ENCODE measurements at regions not wholly inside any gene's neighbourhood (a gene's known extent, or its start where the extent isn't known, plus 50 kb on each side); places are given as distances from the start of the nearest gene placed in this dataset.

DNA sequence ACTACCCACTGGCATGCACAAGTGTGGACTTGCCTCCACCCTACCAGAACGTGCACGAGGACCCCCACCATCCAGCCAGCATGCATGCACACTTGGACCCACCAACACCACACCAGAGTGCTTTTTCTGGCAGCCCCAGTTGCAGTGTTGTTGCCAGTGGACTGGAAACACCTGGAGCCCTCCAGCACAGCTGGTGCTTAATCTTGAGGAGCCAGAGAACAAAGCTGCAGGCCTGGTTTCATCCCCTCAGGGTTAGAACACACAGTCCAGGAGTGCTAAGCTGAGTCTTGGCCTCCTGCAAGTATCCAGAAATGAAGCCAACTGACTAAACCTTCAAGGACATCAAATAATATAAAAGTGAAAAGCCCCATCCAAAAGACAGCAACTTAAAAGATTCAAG lies 888.0 kb downstream of the NTRK3 start:
- TF ChIP-seq CTCF (conservative IDR thresholded peaks at IDR 0.05 in 1 of 2, IDR thresholded peaks at IDR 0.05 in 1 of 2; ENCODE audit: extremely low read depth in 1 of 2, insufficient read depth in 1 of 2, low read depth in 1 of 2, low read length in 2 of 2) (no peak), EZH2 (IDR thresholded peaks at IDR 0.05; ENCODE audit: borderline replicate concordance, low read length) (no peak)

Measured in mammary epithelial cell (primary cell).